ENCODE measurements at regions not wholly inside any gene's neighbourhood (a gene's known extent, or its start where the extent isn't known, plus 50 kb on each side); places are given as distances from the start of the nearest gene placed in this dataset.
"Not testable (repeated sequence)": the region's sequence is repeated elsewhere in the genome, so short reads cannot be mapped to it uniquely, and the experiment has no call there.

- Histone ChIP-seq H3K27ac (ENCODE audit: low read depth in 2 of 2, low read length in 2 of 2) (no peak overlapping the region), H3K4me1 (ENCODE audit: control insufficient read depth in 2 of 2, insufficient read depth in 2 of 2, low read length in 2 of 2) (no peaks in the 10 kb centered on the region), H3K9ac (ENCODE audit: low read depth in 1 of 2, low read length in 2 of 2) (no peak overlapping the region), H3K4me3 (ENCODE audit: low read length in 2 of 2) (no peak overlapping the region), H3K27me3 (ENCODE audit: control insufficient read depth in 2 of 2, insufficient read depth in 2 of 2, low read length in 2 of 2) (no peaks in the 10 kb centered on the region), H3K9me3 (ENCODE audit: control insufficient read depth in 2 of 2, low read length in 2 of 2) (no peaks in the 10 kb centered on the region), H3K36me3 (ENCODE audit: control insufficient read depth in 2 of 2, insufficient read depth in 2 of 2, low read length in 2 of 2) (no peaks in the 10 kb centered on the region)
These were observed 433.1 kb upstream of the MAP2 start for GRCh38 chr2:208990716-208991115.

- Histone ChIP-seq H3K27me3 (ENCODE audit: control insufficient read depth in 2 of 2, insufficient read depth in 2 of 2, low read length in 2 of 2) (no peaks in the 10 kb centered on the region), H3K4me3 (ENCODE audit: low read length in 2 of 2) (no peak overlapping the region), H3K4me1 (ENCODE audit: control insufficient read depth in 2 of 2, insufficient read depth in 2 of 2, low read length in 2 of 2) (no peaks in the 10 kb centered on the region), H3K36me3 (ENCODE audit: control insufficient read depth in 2 of 2, insufficient read depth in 2 of 2, low read length in 2 of 2) (no peaks in the 10 kb centered on the region), H3K9ac (ENCODE audit: low read depth in 1 of 2, low read length in 2 of 2) (no peak overlapping the region), H3K27ac (ENCODE audit: low read depth in 2 of 2, low read length in 2 of 2) (no peak overlapping the region), H3K9me3 (ENCODE audit: control insufficient read depth in 2 of 2, low read length in 2 of 2) (no peaks in the 10 kb centered on the region)
These were observed 423.9 kb upstream of the MAP2 start for GRCh38 chr2:208999911-209000310.

GRCh38 chr2:209002054-209002453 lies 421.8 kb upstream of the MAP2 start:
- Histone ChIP-seq H3K4me3 (ENCODE audit: low read length in 2 of 2) (no peak overlapping the region), H3K27ac (ENCODE audit: low read depth in 2 of 2, low read length in 2 of 2) (no peak overlapping the region), H3K9ac (ENCODE audit: low read depth in 1 of 2, low read length in 2 of 2) (no peak overlapping the region), H3K9me3 (ENCODE audit: control insufficient read depth in 2 of 2, low read length in 2 of 2) (no peaks in the 10 kb centered on the region), H3K36me3 (ENCODE audit: control insufficient read depth in 2 of 2, insufficient read depth in 2 of 2, low read length in 2 of 2) (no peaks in the 10 kb centered on the region), H3K4me1 (ENCODE audit: control insufficient read depth in 2 of 2, insufficient read depth in 2 of 2, low read length in 2 of 2) (no peaks in the 10 kb centered on the region), H3K27me3 (ENCODE audit: control insufficient read depth in 2 of 2, insufficient read depth in 2 of 2, low read length in 2 of 2) (no peaks in the 10 kb centered on the region)

GRCh38 chr2:209005371-209005770 lies 418.5 kb upstream of the MAP2 start:
- Histone ChIP-seq H3K36me3 (ENCODE audit: control insufficient read depth in 2 of 2, insufficient read depth in 2 of 2, low read length in 2 of 2) (no peaks in the 10 kb centered on the region), H3K9me3 (ENCODE audit: control insufficient read depth in 2 of 2, low read length in 2 of 2) (no peaks in the 10 kb centered on the region), H3K27ac (ENCODE audit: low read depth in 2 of 2, low read length in 2 of 2) (no peak overlapping the region), H3K4me3 (ENCODE audit: low read length in 2 of 2) (no peak overlapping the region), H3K9ac (ENCODE audit: low read depth in 1 of 2, low read length in 2 of 2) (no peak overlapping the region), H3K4me1 (ENCODE audit: control insufficient read depth in 2 of 2, insufficient read depth in 2 of 2, low read length in 2 of 2) (no peaks in the 10 kb centered on the region), H3K27me3 (ENCODE audit: control insufficient read depth in 2 of 2, insufficient read depth in 2 of 2, low read length in 2 of 2) (no peaks in the 10 kb centered on the region)

GRCh38 chr2:209008636-209009287 lies 415.1 kb upstream of the MAP2 start:
- no peaks in the 10 kb centered on the region for H3K27me3 ChIP-seq (ENCODE audit: control insufficient read depth in 2 of 2, insufficient read depth in 2 of 2, low read length in 2 of 2)
- H3K4me3 ChIP-seq (ENCODE audit: low read length in 2 of 2): no peak overlapping the region
- no peak overlapping the region for H3K9ac ChIP-seq (ENCODE audit: low read depth in 1 of 2, low read length in 2 of 2)
- no peaks in the 10 kb centered on the region for H3K36me3 ChIP-seq (ENCODE audit: control insufficient read depth in 2 of 2, insufficient read depth in 2 of 2, low read length in 2 of 2)
- no peak overlapping the region for H3K27ac ChIP-seq (ENCODE audit: low read depth in 2 of 2, low read length in 2 of 2)
- no peaks in the 10 kb centered on the region for H3K9me3 ChIP-seq (ENCODE audit: control insufficient read depth in 2 of 2, low read length in 2 of 2)
- no peaks in the 10 kb centered on the region for H3K4me1 ChIP-seq (ENCODE audit: control insufficient read depth in 2 of 2, insufficient read depth in 2 of 2, low read length in 2 of 2)

- not testable (repeated sequence) for H3K4me1 ChIP-seq (ENCODE audit: control insufficient read depth in 2 of 2, insufficient read depth in 2 of 2, low read length in 2 of 2); H3K27ac ChIP-seq (ENCODE audit: low read depth in 2 of 2, low read length in 2 of 2); H3K27me3 ChIP-seq (ENCODE audit: control insufficient read depth in 2 of 2, insufficient read depth in 2 of 2, low read length in 2 of 2); H3K9ac ChIP-seq (ENCODE audit: low read depth in 1 of 2, low read length in 2 of 2); H3K36me3 ChIP-seq (ENCODE audit: control insufficient read depth in 2 of 2, insufficient read depth in 2 of 2, low read length in 2 of 2); H3K4me3 ChIP-seq (ENCODE audit: low read length in 2 of 2); H3K9me3 ChIP-seq (ENCODE audit: control insufficient read depth in 2 of 2, low read length in 2 of 2)
These were observed 405.2 kb upstream of the MAP2 start for GRCh38 chr2:209018633-209019032.

GRCh38 chr2:209029249-209029648 lies 394.6 kb upstream of the MAP2 start:
- H3K27ac ChIP-seq (ENCODE audit: low read depth in 2 of 2, low read length in 2 of 2): no peak overlapping the region
- no peak overlapping the region for H3K4me3 ChIP-seq (ENCODE audit: low read length in 2 of 2)
- no peaks in the 10 kb centered on the region for H3K27me3 ChIP-seq (ENCODE audit: control insufficient read depth in 2 of 2, insufficient read depth in 2 of 2, low read length in 2 of 2)
- H3K36me3 ChIP-seq (ENCODE audit: control insufficient read depth in 2 of 2, insufficient read depth in 2 of 2, low read length in 2 of 2): no peaks in the 10 kb centered on the region
- no peaks in the 10 kb centered on the region for H3K9me3 ChIP-seq (ENCODE audit: control insufficient read depth in 2 of 2, low read length in 2 of 2)
- H3K9ac ChIP-seq (ENCODE audit: low read depth in 1 of 2, low read length in 2 of 2): no peak overlapping the region
- no peaks in the 10 kb centered on the region for H3K4me1 ChIP-seq (ENCODE audit: control insufficient read depth in 2 of 2, insufficient read depth in 2 of 2, low read length in 2 of 2)

- Histone ChIP-seq H3K4me1 (ENCODE audit: control insufficient read depth in 2 of 2, insufficient read depth in 2 of 2, low read length in 2 of 2) (no peaks in the 10 kb centered on the region), H3K4me3 (ENCODE audit: low read length in 2 of 2) (no peak overlapping the region), H3K36me3 (ENCODE audit: control insufficient read depth in 2 of 2, insufficient read depth in 2 of 2, low read length in 2 of 2) (no peaks in the 10 kb centered on the region), H3K9me3 (ENCODE audit: control insufficient read depth in 2 of 2, low read length in 2 of 2) (no peaks in the 10 kb centered on the region), H3K9ac (ENCODE audit: low read depth in 1 of 2, low read length in 2 of 2) (no peak overlapping the region), H3K27ac (ENCODE audit: low read depth in 2 of 2, low read length in 2 of 2) (no peak overlapping the region), H3K27me3 (ENCODE audit: control insufficient read depth in 2 of 2, insufficient read depth in 2 of 2, low read length in 2 of 2) (no peaks in the 10 kb centered on the region)
These were observed 379.5 kb upstream of the MAP2 start for GRCh38 chr2:209044307-209044706.

GRCh38 chr2:209046163-209046562 lies 377.7 kb upstream of the MAP2 start:
- Histone ChIP-seq H3K9ac (ENCODE audit: low read depth in 1 of 2, low read length in 2 of 2) (no peak overlapping the region), H3K27me3 (ENCODE audit: control insufficient read depth in 2 of 2, insufficient read depth in 2 of 2, low read length in 2 of 2) (no peaks in the 10 kb centered on the region)

GRCh38 chr2:209049608-209050007 lies 374.2 kb upstream of the MAP2 start:
- no peaks in the 10 kb centered on the region for H3K9me3 ChIP-seq (ENCODE audit: control insufficient read depth in 2 of 2, low read length in 2 of 2)
- H3K4me1 ChIP-seq (ENCODE audit: control insufficient read depth in 2 of 2, insufficient read depth in 2 of 2, low read length in 2 of 2): no peaks in the 10 kb centered on the region
- H3K27ac ChIP-seq (ENCODE audit: low read depth in 2 of 2, low read length in 2 of 2): no peak overlapping the region
- H3K9ac ChIP-seq (ENCODE audit: low read depth in 1 of 2, low read length in 2 of 2): no peak overlapping the region
- H3K36me3 ChIP-seq (ENCODE audit: control insufficient read depth in 2 of 2, insufficient read depth in 2 of 2, low read length in 2 of 2): no peaks in the 10 kb centered on the region
- H3K4me3 ChIP-seq (ENCODE audit: low read length in 2 of 2): no peak overlapping the region
- no peaks in the 10 kb centered on the region for H3K27me3 ChIP-seq (ENCODE audit: control insufficient read depth in 2 of 2, insufficient read depth in 2 of 2, low read length in 2 of 2)

More at GRCh38 chr2:209046163-209046562, 377.7 kb upstream of the MAP2 start:
- no peaks in the 10 kb centered on the region for H3K9me3 ChIP-seq (ENCODE audit: control insufficient read depth in 2 of 2, low read length in 2 of 2)
- H3K4me1 ChIP-seq (ENCODE audit: control insufficient read depth in 2 of 2, insufficient read depth in 2 of 2, low read length in 2 of 2): no peaks in the 10 kb centered on the region
- H3K36me3 ChIP-seq (ENCODE audit: control insufficient read depth in 2 of 2, insufficient read depth in 2 of 2, low read length in 2 of 2): no peaks in the 10 kb centered on the region
- H3K27ac ChIP-seq (ENCODE audit: low read depth in 2 of 2, low read length in 2 of 2): no peak overlapping the region
- H3K4me3 ChIP-seq (ENCODE audit: low read length in 2 of 2): no peak overlapping the region

GRCh38 chr2:209062210-209062609 lies 361.6 kb upstream of the MAP2 start:
- H3K27me3 ChIP-seq (ENCODE audit: control insufficient read depth in 2 of 2, insufficient read depth in 2 of 2, low read length in 2 of 2): no peaks in the 10 kb centered on the region
- no peak overlapping the region for H3K27ac ChIP-seq (ENCODE audit: low read depth in 2 of 2, low read length in 2 of 2)
- no peaks in the 10 kb centered on the region for H3K36me3 ChIP-seq (ENCODE audit: control insufficient read depth in 2 of 2, insufficient read depth in 2 of 2, low read length in 2 of 2)
- no peak overlapping the region for H3K9ac ChIP-seq (ENCODE audit: low read depth in 1 of 2, low read length in 2 of 2)
- no peaks in the 10 kb centered on the region for H3K4me1 ChIP-seq (ENCODE audit: control insufficient read depth in 2 of 2, insufficient read depth in 2 of 2, low read length in 2 of 2)
- no peaks in the 10 kb centered on the region for H3K9me3 ChIP-seq (ENCODE audit: control insufficient read depth in 2 of 2, low read length in 2 of 2)
- H3K4me3 ChIP-seq (ENCODE audit: low read length in 2 of 2): no peak overlapping the region

Data from mucosa of rectum (tissue), 2 donors.